ENCODE measurements at regions not wholly inside any gene's neighbourhood (a gene's known extent, or its start where the extent isn't known, plus 50 kb on each side); places are given as distances from the start of the nearest gene placed in this dataset.

DNA sequence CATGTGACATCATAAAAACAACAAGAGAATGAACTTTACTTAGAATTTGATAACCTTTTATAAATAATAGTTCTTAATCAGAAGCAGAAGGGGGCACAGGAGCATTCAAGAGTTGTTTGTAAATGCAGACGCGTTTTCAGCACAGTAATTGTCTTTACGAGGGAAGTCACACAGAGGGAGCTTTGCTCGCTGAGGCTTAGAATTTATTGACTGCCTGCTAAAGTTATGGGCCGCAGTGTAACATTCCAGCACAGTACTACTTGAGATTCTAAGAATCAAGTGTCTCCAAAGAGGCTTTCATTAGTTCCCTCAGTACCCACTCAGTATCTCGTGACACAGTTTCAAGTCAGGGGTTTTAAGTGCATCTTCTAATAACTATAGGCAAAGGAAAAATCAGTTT, 288.7 kb downstream of the NR2F2 start:
- no peak for TF ChIP-seq EZH2 (optimal IDR thresholded peaks at IDR 0.05; ENCODE audit: low read depth, low read length)
- TF ChIP-seq, protein P1, sequence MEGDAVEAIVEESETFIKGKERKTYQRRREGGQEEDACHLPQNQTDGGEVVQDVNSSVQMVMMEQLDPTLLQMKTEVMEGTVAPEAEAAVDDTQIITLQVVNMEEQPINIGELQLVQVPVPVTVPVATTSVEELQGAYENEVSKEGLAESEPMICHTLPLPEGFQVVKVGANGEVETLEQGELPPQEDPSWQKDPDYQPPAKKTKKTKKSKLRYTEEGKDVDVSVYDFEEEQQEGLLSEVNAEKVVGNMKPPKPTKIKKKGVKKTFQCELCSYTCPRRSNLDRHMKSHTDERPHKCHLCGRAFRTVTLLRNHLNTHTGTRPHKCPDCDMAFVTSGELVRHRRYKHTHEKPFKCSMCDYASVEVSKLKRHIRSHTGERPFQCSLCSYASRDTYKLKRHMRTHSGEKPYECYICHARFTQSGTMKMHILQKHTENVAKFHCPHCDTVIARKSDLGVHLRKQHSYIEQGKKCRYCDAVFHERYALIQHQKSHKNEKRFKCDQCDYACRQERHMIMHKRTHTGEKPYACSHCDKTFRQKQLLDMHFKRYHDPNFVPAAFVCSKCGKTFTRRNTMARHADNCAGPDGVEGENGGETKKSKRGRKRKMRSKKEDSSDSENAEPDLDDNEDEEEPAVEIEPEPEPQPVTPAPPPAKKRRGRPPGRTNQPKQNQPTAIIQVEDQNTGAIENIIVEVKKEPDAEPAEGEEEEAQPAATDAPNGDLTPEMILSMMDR (IDR thresholded peaks at IDR 0.05; ENCODE audit: low read length): no peak

Measured in MM.1S (cell line).